CD14-positive monocyte (primary cell): ENCODE measurements at regions not wholly inside any gene's neighbourhood (a gene's known extent, or its start where the extent isn't known, plus 50 kb on each side); places are given as distances from the start of the nearest gene placed in this dataset.

Source experiments
- DNase-seq, 3 donors: peaks; one replicate each; pipeline ENCODE4 v3.0.0-alpha.2; 2011 to 2022
- H2AFZ ChIP-seq: 2 replicates; pipeline ENCODE4 v1.6.0; 2012; ENCODE audit warnings: mild to moderate bottlenecking, low read depth, low read length, inconsistent platforms; ENCODE audit not compliant: insufficient read depth, poor library complexity, severe bottlenecking
- H3K27ac ChIP-seq, 2 donors: 1 replicate in 1 of 2; 2 replicates in 1 of 2; pipeline ENCODE4 v1.5.1; 2012 to 2013; ENCODE audit warnings: low read length in 2 of 2, control low read depth in 1 of 2, inconsistent platforms in 1 of 2, low read depth in 1 of 2, mild to moderate bottlenecking in 1 of 2
- H3K27me3 ChIP-seq, 2 donors: one replicate each; pipeline versions ENCODE4 v1.6.0 to v1.6.1; 2011 to 2013; ENCODE audit warnings: low read length in 2 of 2; ENCODE audit not compliant: control insufficient read depth in 2 of 2, insufficient read depth in 2 of 2
- H3K36me3 ChIP-seq, 2 donors: replicated peaks in 1 of 2; 1 replicate in 1 of 2; 2 replicates in 1 of 2; pipeline versions ENCODE4 v1.5.1 to v1.6.1; 2012 to 2013; ENCODE audit warnings: low read length in 2 of 2, control low read depth in 1 of 2, inconsistent platforms in 1 of 2, mild to moderate bottlenecking in 1 of 2; ENCODE audit not compliant: insufficient read depth in 2 of 2, control insufficient read depth in 1 of 2
- H3K4me1 ChIP-seq, 2 donors: 1 replicate in 1 of 2; 2 replicates in 1 of 2; pipeline versions ENCODE4 v1.5.1 to v1.6.1; 2012 to 2013; ENCODE audit warnings: low read length in 2 of 2, control low read depth in 1 of 2, inconsistent platforms in 1 of 2, mild to moderate bottlenecking in 1 of 2, moderate library complexity in 1 of 2; ENCODE audit not compliant: insufficient read depth in 2 of 2, control insufficient read depth in 1 of 2
- H3K4me2 ChIP-seq: replicated peaks from 2 replicates; pipeline ENCODE3; 2012; ENCODE audit warnings: low read length, moderate library complexity, mild to moderate bottlenecking; ENCODE audit not compliant: poor library complexity, severe bottlenecking; ENCODE audit errors: extremely low read depth
- H3K4me3 ChIP-seq, 3 experiments: fragments of 200-600 bp in 1 of 3; sonication (generic) in 1 of 3; replicated peaks in 1 of 3; 1 replicate in 2 of 3; 2 replicates in 1 of 3; pipeline ENCODE4 v1.5.1; 2011 to 2013; ENCODE audit warnings: low read length in 3 of 3, mild to moderate bottlenecking in 3 of 3, control low read depth in 2 of 3, low read depth in 2 of 3, inconsistent platforms in 1 of 3, moderate library complexity in 1 of 3
- H3K79me2 ChIP-seq: 2 replicates; pipeline ENCODE4 v1.6.0; 2012; ENCODE audit warnings: mild to moderate bottlenecking, control low read depth, inconsistent platforms, low read length, moderate library complexity; ENCODE audit not compliant: insufficient read depth
- H3K9ac ChIP-seq: 2 replicates; pipeline ENCODE4 v1.6.0; 2017; ENCODE audit warnings: low read length, mild to moderate bottlenecking; ENCODE audit not compliant: insufficient read depth, poor library complexity, severe bottlenecking
- H3K9me3 ChIP-seq, 2 donors: replicated peaks in 1 of 2; 1 replicate in 1 of 2; 2 replicates in 1 of 2; pipeline versions ENCODE4 v1.5.1 to v1.6.1; 2012 to 2013; ENCODE audit warnings: low read length in 2 of 2, control low read depth in 1 of 2; ENCODE audit not compliant: control insufficient read depth in 1 of 2, insufficient read depth in 1 of 2
- H4K20me1 ChIP-seq: 2 replicates; pipeline ENCODE4 v1.6.0; 2012; ENCODE audit warnings: mild to moderate bottlenecking, low read length, control low read depth, moderate library complexity; ENCODE audit not compliant: insufficient read depth
- H3K27ac Mint-ChIP-seq, 7 donors: one replicate each; pipeline ENCODE4 v1.8.0; 2020; ENCODE audit warnings: mild to moderate bottlenecking in 7 of 7, mixed read lengths in 7 of 7, moderate library complexity in 6 of 7, inconsistent platforms in 2 of 7
- H3K27me3 Mint-ChIP-seq, 3 donors: one replicate each; pipeline ENCODE4 v1.8.0; 2021 to 2022; ENCODE audit warnings: low read depth in 3 of 3, mild to moderate bottlenecking in 3 of 3, mixed read lengths in 3 of 3, moderate library complexity in 3 of 3, inconsistent platforms in 1 of 3
- H3K36me3 Mint-ChIP-seq, 2 donors: one replicate each; pipeline ENCODE4 v1.8.0; 2020; ENCODE audit warnings: mixed read lengths in 2 of 2, inconsistent platforms in 1 of 2, mild to moderate bottlenecking in 1 of 2
- H3K4me1 Mint-ChIP-seq: one replicate; pipeline ENCODE4 v1.8.0; 2020; ENCODE audit warnings: mild to moderate bottlenecking, mixed read lengths
- H3K4me3 Mint-ChIP-seq, 2 donors: one replicate each; pipeline ENCODE4 v1.8.0; 2020; ENCODE audit warnings: mild to moderate bottlenecking in 2 of 2, mixed read lengths in 2 of 2, moderate library complexity in 1 of 2
- H3K9me3 Mint-ChIP-seq, 7 donors: one replicate each; pipeline ENCODE4 v1.8.0; 2020 to 2022; ENCODE audit warnings: mixed read lengths in 7 of 7, mild to moderate bottlenecking in 6 of 7, moderate library complexity in 6 of 7, inconsistent platforms in 2 of 7
- WGBS: methylation state at CpG from one replicate; pipeline ENCODE4 v1.1.5; 2013; ENCODE audit warnings: missing lambda C conversion rate; ENCODE audit not compliant: insufficient coverage; 5-methylcytosine and 5-hydroxymethylcytosine counted together
- intact Hi-C, 2 donors: fragments of 100-400 bp; cut with micrococcal nuclease; formaldehyde crosslinking; loops; one replicate each; pipeline versions ENCODE4 v1.15.0 to v1.15.1; 2023
- TF ChIP-seq, protein P1 (sequence below): fragments of 200-600 bp; IDR thresholded peaks from one replicate; pipeline ENCODE4 v1.8.0; 2022; ENCODE audit warnings: antibody characterized with exemption, mild to moderate bottlenecking

- Mint-ChIP-seq H3K27me3 (no peaks in the 10 kb centered on the region), H3K27ac (no peak overlapping the region), H3K36me3 (no peaks in the 10 kb centered on the region), H3K4me1 (peaks cover 2% of the 10 kb centered on the region), H3K9me3 (peaks cover 0 to 2% (median 0%) of the 10 kb centered on the region in 7 donors), H3K4me3 (no peak overlapping the region)
- no peak overlapping the region for H2AFZ ChIP-seq
- H3K4me1 ChIP-seq: no peaks in the 10 kb centered on the region
- no peaks in the 10 kb centered on the region for H4K20me1 ChIP-seq
- TF ChIP-seq, protein P1, sequence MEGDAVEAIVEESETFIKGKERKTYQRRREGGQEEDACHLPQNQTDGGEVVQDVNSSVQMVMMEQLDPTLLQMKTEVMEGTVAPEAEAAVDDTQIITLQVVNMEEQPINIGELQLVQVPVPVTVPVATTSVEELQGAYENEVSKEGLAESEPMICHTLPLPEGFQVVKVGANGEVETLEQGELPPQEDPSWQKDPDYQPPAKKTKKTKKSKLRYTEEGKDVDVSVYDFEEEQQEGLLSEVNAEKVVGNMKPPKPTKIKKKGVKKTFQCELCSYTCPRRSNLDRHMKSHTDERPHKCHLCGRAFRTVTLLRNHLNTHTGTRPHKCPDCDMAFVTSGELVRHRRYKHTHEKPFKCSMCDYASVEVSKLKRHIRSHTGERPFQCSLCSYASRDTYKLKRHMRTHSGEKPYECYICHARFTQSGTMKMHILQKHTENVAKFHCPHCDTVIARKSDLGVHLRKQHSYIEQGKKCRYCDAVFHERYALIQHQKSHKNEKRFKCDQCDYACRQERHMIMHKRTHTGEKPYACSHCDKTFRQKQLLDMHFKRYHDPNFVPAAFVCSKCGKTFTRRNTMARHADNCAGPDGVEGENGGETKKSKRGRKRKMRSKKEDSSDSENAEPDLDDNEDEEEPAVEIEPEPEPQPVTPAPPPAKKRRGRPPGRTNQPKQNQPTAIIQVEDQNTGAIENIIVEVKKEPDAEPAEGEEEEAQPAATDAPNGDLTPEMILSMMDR: no peak
- no peak overlapping the region for H3K4me2 ChIP-seq
- H3K4me3 ChIP-seq: no peak overlapping the region
- H3K79me2 ChIP-seq: no peaks in the 10 kb centered on the region
- H3K27ac ChIP-seq: no peak overlapping the region
- no peak for DNase-seq
- H3K9me3 ChIP-seq: no peaks in the 10 kb centered on the region
- no peak overlapping the region for H3K9ac ChIP-seq
- no peaks in the 10 kb centered on the region for H3K27me3 ChIP-seq
- 100% methylated on average over 1 of the region's 2 CpGs for WGBS
- intact Hi-C loops: no loop called here
- H3K36me3 ChIP-seq: no peaks in the 10 kb centered on the region
Measured at GRCh38 chr20:11158589-11158988, 484.8 kb upstream of the JAG1 start.

DNA sequence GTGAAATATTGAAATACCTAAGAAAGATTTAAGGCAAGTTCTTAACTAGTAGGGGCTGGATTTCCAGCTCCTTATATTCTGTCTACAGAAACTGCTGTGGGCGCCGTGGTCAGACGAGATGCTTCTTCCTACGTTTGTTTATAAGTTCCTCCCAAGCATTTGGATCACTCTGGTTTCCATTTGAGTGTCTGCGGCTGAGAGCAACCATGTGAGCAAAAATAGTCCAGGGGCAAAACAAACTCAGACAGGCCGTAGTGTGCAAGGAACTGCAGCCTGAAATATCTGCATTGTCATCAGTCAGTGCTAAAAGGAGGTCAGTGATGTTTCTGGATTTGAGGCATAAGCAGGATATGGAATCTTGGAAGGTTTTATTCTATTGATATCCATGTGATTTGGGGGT is 485.9 kb upstream of the JAG1 start:
- H3K27ac ChIP-seq: no peak overlapping the region
- H3K9me3 ChIP-seq: no peaks in the 10 kb centered on the region
- DNase-seq: no peak
- no peaks in the 10 kb centered on the region for H3K4me1 ChIP-seq
- H4K20me1 ChIP-seq: no peaks in the 10 kb centered on the region
- no peaks in the 10 kb centered on the region for H3K36me3 ChIP-seq
- peaks cover 2% of the 10 kb centered on the region for H3K4me1 Mint-ChIP-seq
- H3K4me3 Mint-ChIP-seq: no peak overlapping the region
- no peaks in the 10 kb centered on the region for H3K36me3 Mint-ChIP-seq
- H3K9me3 Mint-ChIP-seq: peaks cover 0 to 2% (median 0%) of the 10 kb centered on the region in 7 donors
- intact Hi-C loops: no loop called here
- WGBS: 4% methylated on average over 6 of the region's 6 CpGs
- H3K27me3 ChIP-seq: no peaks in the 10 kb centered on the region
- TF ChIP-seq, protein P1: no peak
- H3K4me2 ChIP-seq: no peak overlapping the region
- H3K79me2 ChIP-seq: no peaks in the 10 kb centered on the region
- no peak overlapping the region for H2AFZ ChIP-seq
- no peak overlapping the region for H3K9ac ChIP-seq
- no peak overlapping the region for H3K4me3 ChIP-seq
- no peaks in the 10 kb centered on the region for H3K27me3 Mint-ChIP-seq
- H3K27ac Mint-ChIP-seq: no peak overlapping the region
